ENCODE measurements at regions not wholly inside any gene's neighbourhood (a gene's known extent, or its start where the extent isn't known, plus 50 kb on each side); places are given as distances from the start of the nearest gene placed in this dataset.

DNA sequence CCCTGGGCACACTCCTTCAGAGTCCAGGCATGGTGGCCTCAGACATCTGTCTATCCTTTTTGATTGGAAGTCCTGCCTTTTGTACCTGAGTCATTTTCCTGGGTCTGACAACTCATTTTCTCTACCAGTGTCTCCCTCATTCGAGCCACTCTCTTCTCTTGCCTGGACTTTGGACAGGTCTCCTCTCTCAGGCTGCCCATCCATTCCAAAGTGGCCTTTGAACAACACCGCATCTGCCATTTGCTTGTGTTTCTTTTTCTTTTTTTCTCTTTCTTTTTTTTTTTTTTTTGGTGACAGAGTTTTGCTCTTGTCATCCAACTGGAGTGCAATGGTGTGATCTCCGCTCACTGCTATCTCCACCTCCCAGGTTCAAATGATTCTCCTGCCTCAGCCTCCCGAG, 142.1 kb upstream of the COBL start:
- Histone ChIP-seq H3K27ac (ENCODE audit: low read depth, low read length) (no peak overlapping the region), H3K4me1 (ENCODE audit: control insufficient read depth, insufficient read depth, low read length) (peaks cover 3% of the 10 kb centered on the region), H3K27me3 (ENCODE audit: control insufficient read depth, insufficient read depth, low read length) (no peaks in the 10 kb centered on the region), H3K9me3 (ENCODE audit: control insufficient read depth, insufficient read depth, low read length) (no peaks in the 10 kb centered on the region), H3K4me3 (ENCODE audit: low read depth, low read length) (no peak overlapping the region), H3K36me3 (ENCODE audit: control insufficient read depth, insufficient read depth, low read length) (no peaks in the 10 kb centered on the region)
- 100% methylated on average over 1 of the region's 4 CpGs for WGBS (ENCODE audit: insufficient coverage)
- DNase-seq (ENCODE audit: low read depth in 4 of 6, low spot score in 6 of 6): no peak

DNA sequence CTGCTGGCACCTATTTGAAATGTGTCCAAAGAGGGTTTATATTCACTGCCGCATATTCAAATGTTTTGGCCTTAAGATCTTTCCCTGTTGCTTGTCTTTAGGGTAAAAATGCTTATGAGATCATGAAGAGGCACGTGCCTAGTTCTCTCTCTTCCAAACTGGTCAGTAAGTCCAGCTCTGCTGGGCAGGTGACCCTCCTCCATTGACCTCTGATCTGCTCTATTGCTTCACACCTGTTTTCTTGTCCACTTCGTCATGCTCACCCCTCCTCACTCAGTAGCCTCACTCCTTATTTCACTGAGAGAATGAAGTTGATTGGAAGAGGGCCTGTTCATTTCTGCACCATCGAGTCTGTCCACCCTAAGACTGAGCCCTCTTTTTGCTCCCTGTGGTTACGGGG, 140.5 kb upstream of the COBL start:
- no peaks in the 10 kb centered on the region for H3K9me3 ChIP-seq (ENCODE audit: control insufficient read depth, insufficient read depth, low read length)
- H3K4me1 ChIP-seq (ENCODE audit: control insufficient read depth, insufficient read depth, low read length): peaks cover 6% of the 10 kb centered on the region
- H3K36me3 ChIP-seq (ENCODE audit: control insufficient read depth, insufficient read depth, low read length): no peaks in the 10 kb centered on the region
- no peaks in the 10 kb centered on the region for H3K27me3 ChIP-seq (ENCODE audit: control insufficient read depth, insufficient read depth, low read length)
- DNase-seq (ENCODE audit: low read depth in 4 of 6, low spot score in 6 of 6): no peak
- 82% methylated on average over 2 of the region's 5 CpGs for WGBS (ENCODE audit: insufficient coverage)
- no peak overlapping the region for H3K4me3 ChIP-seq (ENCODE audit: low read depth, low read length)
- H3K27ac ChIP-seq (ENCODE audit: low read depth, low read length): no peak overlapping the region

DNA sequence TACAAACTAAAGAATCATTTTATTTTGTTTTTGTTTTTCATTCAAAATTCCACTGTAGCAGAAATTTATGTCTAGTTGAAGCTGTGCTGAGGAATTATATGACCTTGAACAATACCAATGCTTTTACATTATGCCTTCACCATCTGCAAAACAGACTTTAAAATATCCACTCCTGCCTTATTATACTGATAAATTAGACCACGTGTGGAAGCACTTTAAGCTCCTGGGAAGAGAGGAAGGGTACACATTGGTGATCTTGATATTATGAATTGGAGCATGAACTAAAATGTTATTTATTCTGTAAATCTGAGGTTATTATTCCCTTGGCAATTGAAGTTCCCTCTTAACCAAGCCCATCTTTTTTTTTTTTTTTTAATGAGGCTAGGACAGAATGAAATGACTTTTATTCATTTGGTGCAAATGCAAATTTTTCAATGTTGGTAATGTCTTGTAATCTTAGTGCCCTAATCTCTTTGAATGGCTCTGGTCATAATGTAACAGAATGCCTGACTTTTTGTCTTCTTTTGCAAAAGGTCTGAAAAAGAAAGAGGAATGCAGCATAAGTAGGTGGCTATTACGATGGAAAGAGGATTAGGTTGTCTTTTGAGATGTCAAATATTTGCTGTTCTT, 139.9 kb upstream of the COBL start:
- no peaks in the 10 kb centered on the region for H3K9me3 ChIP-seq (ENCODE audit: control insufficient read depth, insufficient read depth, low read length)
- DNase-seq (ENCODE audit: low read depth in 4 of 6, low spot score in 6 of 6): peak in 1 of 6 donors; percentile 69
- no peaks in the 10 kb centered on the region for H3K36me3 ChIP-seq (ENCODE audit: control insufficient read depth, insufficient read depth, low read length)
- no peak overlapping the region for H3K4me3 ChIP-seq (ENCODE audit: low read depth, low read length)
- H3K27ac ChIP-seq (ENCODE audit: low read depth, low read length): no peak overlapping the region
- H3K27me3 ChIP-seq (ENCODE audit: control insufficient read depth, insufficient read depth, low read length): no peaks in the 10 kb centered on the region
- WGBS (ENCODE audit: insufficient coverage): no CpG with 5 or more reads among the region's 2 CpGs
- peaks cover 8% of the 10 kb centered on the region for H3K4me1 ChIP-seq (ENCODE audit: control insufficient read depth, insufficient read depth, low read length)

- Histone ChIP-seq H3K4me3 (ENCODE audit: low read depth, low read length) (no peak overlapping the region), H3K36me3 (ENCODE audit: control insufficient read depth, insufficient read depth, low read length) (no peaks in the 10 kb centered on the region), H3K27ac (ENCODE audit: low read depth, low read length) (no peak overlapping the region), H3K9me3 (ENCODE audit: control insufficient read depth, insufficient read depth, low read length) (no peaks in the 10 kb centered on the region), H3K4me1 (ENCODE audit: control insufficient read depth, insufficient read depth, low read length) (peaks cover 8% of the 10 kb centered on the region), H3K27me3 (ENCODE audit: control insufficient read depth, insufficient read depth, low read length) (no peaks in the 10 kb centered on the region)
- 43% methylated on average over 4 of the region's 6 CpGs for WGBS (ENCODE audit: insufficient coverage)
- DNase-seq (ENCODE audit: low read depth in 4 of 6, low spot score in 6 of 6): peak in 2 of 6 donors; percentile 64 to 85
Observed at GRCh38 chr7:51455948-51456347, 139.3 kb upstream of the COBL start.

GRCh38 chr7:51455513-51455912, 138.9 kb upstream of the COBL start:
- no peak overlapping the region for H3K4me3 ChIP-seq (ENCODE audit: low read depth, low read length)
- 40% methylated on average over 1 of the region's 3 CpGs for WGBS (ENCODE audit: insufficient coverage)
- no peak for DNase-seq (ENCODE audit: low read depth in 4 of 6, low spot score in 6 of 6)

DNA sequence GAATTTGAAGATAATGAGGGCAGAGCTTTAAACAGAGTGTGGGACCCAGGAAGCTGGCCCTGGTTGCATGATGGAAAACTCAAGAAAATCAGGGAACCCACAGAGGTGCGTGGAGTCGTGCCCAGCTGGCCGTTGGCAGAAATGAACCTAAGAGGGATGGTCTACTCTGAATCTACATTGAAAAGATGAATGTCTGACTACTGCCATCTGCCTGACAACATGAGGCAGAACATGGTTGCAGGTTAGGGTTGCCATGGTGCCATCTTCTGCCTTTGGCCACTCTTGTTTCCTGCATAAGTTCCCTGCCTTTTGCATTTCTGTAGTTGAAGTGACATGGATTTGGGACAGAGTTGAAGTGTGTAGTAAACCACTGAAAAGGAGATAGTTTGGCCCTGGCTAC, 138.5 kb upstream of the COBL start:
- WGBS (ENCODE audit: insufficient coverage): 56% methylated on average over 3 of the region's 3 CpGs
- Histone ChIP-seq H3K36me3 (ENCODE audit: control insufficient read depth, insufficient read depth, low read length) (no peaks in the 10 kb centered on the region), H3K9me3 (ENCODE audit: control insufficient read depth, insufficient read depth, low read length) (no peaks in the 10 kb centered on the region), H3K4me3 (ENCODE audit: low read depth, low read length) (no peak overlapping the region), H3K27ac (ENCODE audit: low read depth, low read length) (no peak overlapping the region), H3K27me3 (ENCODE audit: control insufficient read depth, insufficient read depth, low read length) (no peaks in the 10 kb centered on the region), H3K4me1 (ENCODE audit: control insufficient read depth, insufficient read depth, low read length) (peaks cover 8% of the 10 kb centered on the region)
- no peak for DNase-seq (ENCODE audit: low read depth in 4 of 6, low spot score in 6 of 6)

More at GRCh38 chr7:51455513-51455912, 138.9 kb upstream of the COBL start:
- Histone ChIP-seq H3K36me3 (ENCODE audit: control insufficient read depth, insufficient read depth, low read length) (no peaks in the 10 kb centered on the region), H3K4me1 (ENCODE audit: control insufficient read depth, insufficient read depth, low read length) (peaks cover 8% of the 10 kb centered on the region), H3K27ac (ENCODE audit: low read depth, low read length) (no peak overlapping the region), H3K27me3 (ENCODE audit: control insufficient read depth, insufficient read depth, low read length) (no peaks in the 10 kb centered on the region), H3K9me3 (ENCODE audit: control insufficient read depth, insufficient read depth, low read length) (no peaks in the 10 kb centered on the region)

DNA sequence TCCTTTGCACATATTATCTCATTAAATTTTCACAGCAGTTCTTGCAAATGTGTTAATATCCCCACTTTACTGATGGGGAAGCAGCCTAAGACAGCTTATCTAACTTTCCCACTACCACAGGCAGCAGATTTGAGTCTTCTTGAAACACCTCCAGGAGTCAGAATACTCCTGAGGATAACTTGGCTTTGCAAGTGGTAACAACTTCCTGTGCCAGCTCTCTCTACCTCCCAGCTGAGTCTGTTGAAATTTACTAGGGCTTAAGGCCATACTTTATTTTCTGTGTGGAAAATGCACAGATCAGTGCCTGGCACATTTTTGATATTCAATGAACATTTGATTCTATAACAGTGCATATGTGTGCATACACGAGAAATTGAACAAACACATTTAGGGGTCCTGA, 136.1 kb upstream of the COBL start:
- Histone ChIP-seq H3K4me1 (ENCODE audit: control insufficient read depth, insufficient read depth, low read length) (peaks cover 8% of the 10 kb centered on the region), H3K36me3 (ENCODE audit: control insufficient read depth, insufficient read depth, low read length) (no peaks in the 10 kb centered on the region), H3K9me3 (ENCODE audit: control insufficient read depth, insufficient read depth, low read length) (no peaks in the 10 kb centered on the region), H3K27ac (ENCODE audit: low read depth, low read length) (no peak overlapping the region), H3K4me3 (ENCODE audit: low read depth, low read length) (no peak overlapping the region), H3K27me3 (ENCODE audit: control insufficient read depth, insufficient read depth, low read length) (no peaks in the 10 kb centered on the region)
- peak in 1 of 6 donors; percentile 23 for DNase-seq (ENCODE audit: low read depth in 4 of 6, low spot score in 6 of 6)
- 92% methylated on average over 1 of the region's 1 CpG for WGBS (ENCODE audit: insufficient coverage)

- H3K27ac ChIP-seq (ENCODE audit: low read depth, low read length): no peak overlapping the region
- peaks cover 8% of the 10 kb centered on the region for H3K4me1 ChIP-seq (ENCODE audit: control insufficient read depth, insufficient read depth, low read length)
- no peaks in the 10 kb centered on the region for H3K9me3 ChIP-seq (ENCODE audit: control insufficient read depth, insufficient read depth, low read length)
- no peaks in the 10 kb centered on the region for H3K36me3 ChIP-seq (ENCODE audit: control insufficient read depth, insufficient read depth, low read length)
- 56% methylated on average over 8 of the region's 10 CpGs for WGBS (ENCODE audit: insufficient coverage)
- H3K4me3 ChIP-seq (ENCODE audit: low read depth, low read length): no peak overlapping the region
- H3K27me3 ChIP-seq (ENCODE audit: control insufficient read depth, insufficient read depth, low read length): no peaks in the 10 kb centered on the region
- peak in 1 of 6 donors; percentile 55 for DNase-seq (ENCODE audit: low read depth in 4 of 6, low spot score in 6 of 6)
Observed at GRCh38 chr7:51451751-51452476, 135.3 kb upstream of the COBL start.

- H3K4me1 ChIP-seq (ENCODE audit: control insufficient read depth, insufficient read depth, low read length): peaks cover 8% of the 10 kb centered on the region
- H3K36me3 ChIP-seq (ENCODE audit: control insufficient read depth, insufficient read depth, low read length): no peaks in the 10 kb centered on the region
- DNase-seq (ENCODE audit: low read depth in 4 of 6, low spot score in 6 of 6): no peak
- no peak overlapping the region for H3K27ac ChIP-seq (ENCODE audit: low read depth, low read length)
- H3K4me3 ChIP-seq (ENCODE audit: low read depth, low read length): no peak overlapping the region
- no peaks in the 10 kb centered on the region for H3K9me3 ChIP-seq (ENCODE audit: control insufficient read depth, insufficient read depth, low read length)
- WGBS (ENCODE audit: insufficient coverage): 98% methylated on average over 5 of the region's 6 CpGs
- H3K27me3 ChIP-seq (ENCODE audit: control insufficient read depth, insufficient read depth, low read length): no peaks in the 10 kb centered on the region
Observed at GRCh38 chr7:51450541-51450940, 133.9 kb upstream of the COBL start.

DNA sequence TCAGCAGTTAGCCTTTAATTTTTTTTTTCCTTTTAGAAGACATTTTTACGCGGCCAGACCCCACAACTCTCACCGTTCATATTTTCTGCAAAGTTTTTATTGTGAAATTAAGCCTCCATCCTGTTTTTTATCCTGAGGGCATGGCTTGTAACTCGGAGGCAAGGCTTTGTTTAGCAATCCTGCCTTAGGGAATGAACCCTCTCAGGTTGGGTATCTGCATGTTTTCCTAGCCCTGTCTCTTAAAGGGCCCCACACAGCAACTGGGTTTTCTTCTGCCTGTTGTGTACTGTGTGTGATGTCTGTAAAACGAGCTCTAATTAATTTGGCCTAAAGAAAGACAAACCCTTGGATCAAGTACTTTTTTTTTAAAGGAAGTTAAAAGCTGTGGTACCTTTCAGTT, 130.2 kb upstream of the COBL start:
- H3K4me1 ChIP-seq (ENCODE audit: control insufficient read depth, insufficient read depth, low read length): peaks cover 4% of the 10 kb centered on the region
- H3K27ac ChIP-seq (ENCODE audit: low read depth, low read length): no peak overlapping the region
- no peak for DNase-seq (ENCODE audit: low read depth in 4 of 6, low spot score in 6 of 6)
- no CpG with 5 or more reads among the region's 5 CpGs for WGBS (ENCODE audit: insufficient coverage)
- H3K9me3 ChIP-seq (ENCODE audit: control insufficient read depth, insufficient read depth, low read length): no peaks in the 10 kb centered on the region
- no peaks in the 10 kb centered on the region for H3K27me3 ChIP-seq (ENCODE audit: control insufficient read depth, insufficient read depth, low read length)
- H3K4me3 ChIP-seq (ENCODE audit: low read depth, low read length): no peak overlapping the region
- no peaks in the 10 kb centered on the region for H3K36me3 ChIP-seq (ENCODE audit: control insufficient read depth, insufficient read depth, low read length)

Measured in spinal cord (tissue), 9 donors.